K562 (cell line): ENCODE measurements at regions not wholly inside any gene's neighbourhood (a gene's known extent, or its start where the extent isn't known, plus 50 kb on each side); places are given as distances from the start of the nearest gene placed in this dataset.

Source experiments
- ATAC-seq: fragments of 200-7000 bp; cut with Tn5 transposase; 3 replicates; pipeline ENCODE4 v1.9.1; 2020; ENCODE audit warnings: moderate library complexity
- BruUV-seq: library from RNA; stranded (reverse); fragments of 400-500 nt; replicated peaks from 2 replicates; lab custom pipeline; 2021; lab: Mats Ljungman, UMichigan
- CTCF ChIA-PET: fragments of 300-600 bp; formaldehyde crosslinking; extraction: SDS; loops from one replicate; lab custom pipeline; 2021; ENCODE audit warnings: low intra/inter-chr PET ratio; lab: Yijun Ruan, JAX
- POLR2A ChIA-PET: fragments of 300-600, 350-650 bp; sonication (Branson Sonifier 250); formaldehyde crosslinking; extraction: SDS; loops from one replicate; lab custom pipeline; 2021; ENCODE audit warnings: antibody characterized with exemption, inconsistent platforms; lab: Yijun Ruan, JAX
- DNase-seq, 4 experiments: peaks; one replicate each; pipeline versions ENCODE4 v3.0.0 to v3.0.0-alpha.2; 2011 to 2018; ENCODE audit warnings: low spot score in 3 of 4, mixed read lengths in 3 of 4; ENCODE audit errors: extremely low read depth in 1 of 4
- FAIRE-seq: peaks from 2 replicates; lab custom pipeline; 2011; peaks lifted over from hg19 to GRCh38; lab: Jason Lieb, UNC
- H2AFZ ChIP-seq: 2 replicates; pipeline ENCODE4 v1.6.0; 2011; ENCODE audit warnings: low read depth, low read length, control low read depth, inconsistent platforms
- H3K27ac ChIP-seq: fragments of 200-600 bp; 3 replicates; pipeline ENCODE4 v1.8.0; 2011; ENCODE audit warnings: low read depth, mild to moderate bottlenecking, control low read depth, inconsistent platforms, low read length, moderate library complexity, mixed read lengths; ENCODE audit errors: extremely low read depth
- H3K27me3 ChIP-seq, 2 experiments: fragments of 300-600 bp in 1 of 2; 2 replicates in 1 of 2; 3 replicates in 1 of 2; pipeline versions ENCODE4 v1.6.0 to v1.8.0; 2011; ENCODE audit warnings: inconsistent platforms in 2 of 2, low read length in 2 of 2, mild to moderate bottlenecking in 1 of 2, mixed read lengths in 1 of 2, moderate library complexity in 1 of 2; ENCODE audit not compliant: control insufficient read depth in 2 of 2, insufficient read depth in 2 of 2
- H3K36me3 ChIP-seq: fragments of 300-600 bp; 3 replicates; pipeline ENCODE4 v1.8.0; 2011; ENCODE audit warnings: mild to moderate bottlenecking, low read length, inconsistent platforms; ENCODE audit not compliant: control insufficient read depth, insufficient read depth
- H3K4me1 ChIP-seq, 2 experiments: fragments of 200-600 bp in 1 of 2; replicated peaks in 1 of 2; 2 replicates in 1 of 2; 3 replicates in 1 of 2; pipeline versions ENCODE4 v1.5.1 to v1.8.0; 2011; ENCODE audit warnings: inconsistent platforms in 2 of 2, low read length in 2 of 2, mild to moderate bottlenecking in 1 of 2, mixed read lengths in 1 of 2, moderate library complexity in 1 of 2; ENCODE audit not compliant: control insufficient read depth in 2 of 2, insufficient read depth in 2 of 2
- H3K4me2 ChIP-seq: 2 replicates; pipeline ENCODE4 v1.6.1; 2011; ENCODE audit warnings: low read length, control low read depth, inconsistent platforms, mixed read lengths; ENCODE audit not compliant: insufficient read depth
- H3K4me3 ChIP-seq: fragments of 200-600 bp; sonication (generic), shearing (Covaris generic); 2 replicates; pipeline ENCODE4 v1.5.1; 2016; ENCODE audit warnings: control low read depth, inconsistent platforms
- H3K79me2 ChIP-seq: fragments of 200-600 bp; 3 replicates; pipeline ENCODE4 v1.8.0; 2011; ENCODE audit warnings: low read length, inconsistent platforms; ENCODE audit not compliant: control insufficient read depth, insufficient read depth
- H3K9ac ChIP-seq, 2 experiments: 2 replicates each; pipeline versions ENCODE4 v1.6.0 to v1.6.1; 2011; ENCODE audit warnings: low read depth in 2 of 2, low read length in 2 of 2, control low read depth in 1 of 2, inconsistent platforms in 1 of 2, mild to moderate bottlenecking in 1 of 2, mixed read lengths in 1 of 2; ENCODE audit not compliant: insufficient read depth in 1 of 2
- H3K9me1 ChIP-seq: one replicate; pipeline ENCODE4 v1.6.0; 2011; ENCODE audit warnings: inconsistent platforms, mild to moderate bottlenecking, low read length, moderate library complexity; ENCODE audit not compliant: control insufficient read depth, insufficient read depth
- H3K9me3 ChIP-seq: replicated peaks from 2 replicates; pipeline ENCODE4 v1.5.1; 2011; ENCODE audit warnings: low read depth, low read length, inconsistent platforms; ENCODE audit not compliant: control insufficient read depth, insufficient read depth
- H4K20me1 ChIP-seq: replicated peaks from 2 replicates; pipeline ENCODE4 v1.6.1; 2011; ENCODE audit warnings: low read length, inconsistent platforms, mixed read lengths; ENCODE audit not compliant: control insufficient read depth, insufficient read depth
- ATF3 ChIP-seq, 2 experiments: fragments of 450-650 bp in 1 of 2; sonication (generic) in 1 of 2; formaldehyde crosslinking in 1 of 2; IDR thresholded peaks in 1 of 2; conservative IDR thresholded peaks in 1 of 2; 2 replicates each; pipeline versions ENCODE4 v1.6.1 to v1.8.1; 2016 to 2023; ENCODE audit warnings: mild to moderate bottlenecking in 2 of 2, moderate library complexity in 2 of 2, inconsistent platforms in 1 of 2, missing genetic modification reagents in 1 of 2
- CREM ChIP-seq: IDR thresholded peaks from 2 replicates; pipeline ENCODE4 v1.6.1; 2014; ENCODE audit warnings: antibody characterized with exemption, low read depth
- CTBP1 ChIP-seq: fragments of 450-650 bp; IDR thresholded peaks from 2 replicates; pipeline ENCODE4 v1.6.1; 2016; ENCODE audit warnings: borderline replicate concordance
- E2F3 ChIP-seq: fragments of 250-450 bp; sonication (Bioruptor Pico); IDR thresholded peaks from 2 replicates; pipeline ENCODE4 v1.4.0; 2020; ENCODE audit warnings: mild to moderate bottlenecking
- FOXA3 ChIP-seq, 2 experiments: fragments of 450-650 bp in 1 of 2; sonication (generic) in 1 of 2; formaldehyde crosslinking; IDR thresholded peaks in 1 of 2; conservative IDR thresholded peaks in 1 of 2; 2 replicates each; pipeline versions ENCODE4 v1.4.0 to v1.8.0; 2020 to 2022; ENCODE audit warnings: mild to moderate bottlenecking in 2 of 2, missing genetic modification reagents in 1 of 2
- JUND ChIP-seq, 2 experiments: IDR thresholded peaks; 2 replicates in 1 of 2; 3 replicates in 1 of 2; pipeline ENCODE4 v1.6.1; 2011; ENCODE audit warnings: borderline replicate concordance in 2 of 2, low read depth in 2 of 2, low read length in 2 of 2, improper control_type of control experiment in 1 of 2, missing biosample characterization in 1 of 2, missing genetic modification characterization in 1 of 2, missing genetic modification reagents in 1 of 2
- KLF1 ChIP-seq: fragments of 450-650 bp; IDR thresholded peaks from 2 replicates; pipeline ENCODE4 v1.6.1; 2016; ENCODE audit warnings: missing genetic modification characterization, missing compliant biosample characterization
- MAFK ChIP-seq: IDR thresholded peaks from 2 replicates; pipeline ENCODE4 v1.6.1; 2011; ENCODE audit warnings: low read length, improper control_type of control experiment
- MCM5 ChIP-seq: fragments of 450-650 bp; IDR thresholded peaks from 2 replicates; pipeline ENCODE4 v1.6.1; 2016; ENCODE audit warnings: low read depth
- NCOR1 ChIP-seq: fragments of 450-650 bp; IDR thresholded peaks from 2 replicates; pipeline ENCODE4 v1.6.1; 2016; ENCODE audit warnings: mild to moderate bottlenecking, moderate library complexity
- NFE2 ChIP-seq: IDR thresholded peaks from 2 replicates; pipeline ENCODE4 v1.6.1; 2014; ENCODE audit warnings: antibody characterized with exemption, low read depth
- NFRKB ChIP-seq: fragments of 450-650 bp; IDR thresholded peaks from 2 replicates; pipeline ENCODE4 v1.6.1; 2016; ENCODE audit warnings: low read depth
- POLR2G ChIP-seq: fragments of 200-400 bp; formaldehyde crosslinking; IDR thresholded peaks from 2 replicates; pipeline ENCODE4 v1.6.1; 2017; ENCODE audit warnings: low read depth, mild to moderate bottlenecking, antibody characterized with exemption, low read length, moderate library complexity
- PTBP1 ChIP-seq: fragments of 200-400 bp; formaldehyde crosslinking; IDR thresholded peaks from 2 replicates; pipeline ENCODE4 v1.6.1; 2017; ENCODE audit warnings: low read depth, low read length
- SNIP1 ChIP-seq: fragments of 450-650 bp; IDR thresholded peaks from 2 replicates; pipeline ENCODE4 v1.7.1; 2017; ENCODE audit warnings: low read depth, mild to moderate bottlenecking
- TRIM28 ChIP-seq: fragments of 450-650 bp; IDR thresholded peaks from 2 replicates; pipeline ENCODE4 v1.6.1; 2017
- ZNF146 ChIP-seq: IDR thresholded peaks from one replicate; pipeline ENCODE4 v1.6.1; 2018; ENCODE audit warnings: missing compliant biosample characterization; ENCODE audit not compliant: unreplicated experiment
- ZNF24 ChIP-seq: fragments of 450-650 bp; IDR thresholded peaks from 2 replicates; pipeline ENCODE4 v1.6.1; 2016
- ZNF436 ChIP-seq: fragments of 250-450, 450-650 bp; sonication (Bioruptor Pico); formaldehyde crosslinking; IDR thresholded peaks from 2 replicates; pipeline ENCODE4 v1.7.0; 2020; ENCODE audit warnings: mild to moderate bottlenecking
- WGBS: fragments of 100-300 bp; shearing (Covaris generic); methylation state at CpG from one replicate; pipeline ENCODE4 v1.1.6; 2016; ENCODE audit warnings: low coverage, mixed read lengths; ENCODE audit not compliant: insufficient coverage; ENCODE audit errors: missing lambda C conversion rate; 5-methylcytosine and 5-hydroxymethylcytosine counted together
- in situ Hi-C: fragments of 300-500 bp; cut with MboI; formaldehyde crosslinking; loops from 4 replicates; pipeline ENCODE4 v1.15.0; 2018; ENCODE audit warnings: inconsistent platforms, mixed read lengths
- intact Hi-C: fragments of 100-400 bp; cut with micrococcal nuclease; formaldehyde crosslinking; loops from 2 replicates; pipeline ENCODE4 v1.14.2; 2022
- TF ChIP-seq, protein P1 (sequence below): fragments of 250-450 bp; sonication (Bioruptor Pico); IDR thresholded peaks from 2 replicates; pipeline ENCODE4 v1.5.0; 2021

GRCh38 chr13:57815600-57815999, 184.1 kb downstream of the PCDH17 start:
- ATAC-seq (no peak), FAIRE-seq (no peak), DNase-seq (no peak)
- Histone ChIP-seq H3K4me3 (no peak overlapping the region), H3K4me1 (no peaks in the 10 kb centered on the region), H3K4me2 (no peak overlapping the region), H3K27me3 (no peaks in the 10 kb centered on the region), H2AFZ (no peak overlapping the region), H3K9me1 (no peaks in the 10 kb centered on the region), H3K27ac (no peak overlapping the region), H3K9ac (no peak overlapping the region), H3K36me3 (no peaks in the 10 kb centered on the region), H3K9me3 (no peaks in the 10 kb centered on the region), H3K79me2 (no peaks in the 10 kb centered on the region), H4K20me1 (no peaks in the 10 kb centered on the region)
- TF ChIP-seq ZNF24 (no peak), NCOR1 (no peak), SNIP1 (no peak), NFE2 (no peak), PTBP1 (no peak), ZNF436 (no peak), ATF3 (IDR thresholded peaks at IDR 0.05) (no peak), ATF3 (CRISPR knock-in tag; conservative IDR thresholded peaks at IDR 0.05) (no peak), E2F3 (CRISPR knock-in tag) (no peak), KLF1 (no peak), ZNF146 (CRISPR knock-in tag) (no peak), NFRKB (no peak), FOXA3 (CRISPR knock-in tag; conservative IDR thresholded peaks at IDR 0.05 in 1 of 2, IDR thresholded peaks at IDR 0.05 in 1 of 2) (no peak), MCM5 (no peak), POLR2G (no peak), CREM (no peak), JUND (IDR thresholded peaks at IDR 0.05; ENCODE audit: borderline replicate concordance, low read depth, low read length) (no peak), JUND (tag; IDR thresholded peaks at IDR 0.05; ENCODE audit: borderline replicate concordance, low read depth, low read length) (no peak), TRIM28 (no peak), MAFK (no peak), CTBP1 (no peak)
- TF ChIP-seq, protein P1, sequence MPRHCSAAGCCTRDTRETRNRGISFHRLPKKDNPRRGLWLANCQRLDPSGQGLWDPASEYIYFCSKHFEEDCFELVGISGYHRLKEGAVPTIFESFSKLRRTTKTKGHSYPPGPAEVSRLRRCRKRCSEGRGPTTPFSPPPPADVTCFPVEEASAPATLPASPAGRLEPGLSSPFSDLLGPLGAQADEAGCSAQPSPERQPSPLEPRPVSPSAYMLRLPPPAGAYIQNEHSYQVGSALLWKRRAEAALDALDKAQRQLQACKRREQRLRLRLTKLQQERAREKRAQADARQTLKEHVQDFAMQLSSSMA (CRISPR knock-in tag) = no peak
- 0% methylated on average over 1 of the region's 1 CpG for WGBS
- BruUV-seq = no TSS peak
- ChIA-PET POLR2A (no interaction called here), CTCF (no interaction called here)
- intact Hi-C loops (no loop called here), in situ Hi-C loops (no loop called here)
